ENCODE measurements at regions not wholly inside any gene's neighbourhood (a gene's known extent, or its start where the extent isn't known, plus 50 kb on each side); places are given as distances from the start of the nearest gene placed in this dataset.

GRCh38 chr5:68436686-68437520 is 221.3 kb downstream of the PIK3R1 start:
- Histone ChIP-seq H2AFZ (ENCODE audit: low read depth) (no peak overlapping the region), H3F3A (replicated peaks; ENCODE audit: insufficient read depth) (peaks cover 4% of the 10 kb centered on the region), H3K36me3 (replicated peaks in 1 of 2; ENCODE audit: control insufficient read depth in 1 of 2, insufficient read depth in 2 of 2, low read length in 1 of 2) (no peaks in the 10 kb centered on the region), H3K27ac (ENCODE audit: low read depth in 2 of 2, low read length in 1 of 2) (peak overlapping the region in 1 of 2 experiments; percentile 86; a peak in 2 of 4 replicates), H3K9me3 (no peaks in the 10 kb centered on the region), H3K9ac (no peak overlapping the region), H3K27me3 (ENCODE audit: insufficient read depth) (no peaks in the 10 kb centered on the region), H3K79me2 (ENCODE audit: insufficient read depth) (no peaks in the 10 kb centered on the region), H3K4me2 (no peak overlapping the region), H3K9me2 (no peaks in the 10 kb centered on the region), H3K4me1 (ENCODE audit: control insufficient read depth in 1 of 2, insufficient read depth in 2 of 2, low read depth in 1 of 2, low read length in 1 of 2) (peaks cover 0 to 31% of the 10 kb centered on the region in 2 experiments; a peak in 2 of 4 replicates), H3K4me3 (ENCODE audit: low read depth in 2 of 2, low read length in 1 of 2) (no peak overlapping the region), H4K20me1 (ENCODE audit: insufficient read depth) (no peaks in the 10 kb centered on the region)
- POLR2A ChIA-PET = interaction anchor here (1.1 kb wide), 1 partner anchor 147 kb away, joined by 7 read pairs; no protein-coding TSS in a partner anchor
- 10% methylated on average over 2 of the region's 3 CpGs for WGBS (ENCODE audit: low lambda C conversion rate)
- DNase-seq = peak; percentile 83
- CTCF ChIA-PET = interaction anchor here (0.6 to 1.8 kb wide), 4 partner anchors 11 to 786 kb away, joined by 3 to 7 read pairs (median 4); no protein-coding TSS in a partner anchor
- TF ChIP-seq RFX5 (IDR thresholded peaks at IDR 0.05; ENCODE audit: low read length) (no peak), MXI1 (IDR thresholded peaks at IDR 0.05; ENCODE audit: low read depth, low read length) (peak; percentile 73; the same call in 1 of the 2 replicates), GABPA (IDR thresholded peaks at IDR 0.05; ENCODE audit: low read depth) (no peak), RXRA (IDR thresholded peaks at IDR 0.05; ENCODE audit: borderline replicate concordance, low read depth) (no peak), FOSL2 (IDR thresholded peaks at IDR 0.05; ENCODE audit: borderline replicate concordance, low read depth) (no peak), JUND (IDR thresholded peaks at IDR 0.05) (no peak), CTCF (IDR thresholded peaks at IDR 0.05) (no peak), SMC3 (IDR thresholded peaks at IDR 0.05; ENCODE audit: low read depth, low read length) (no peak), MEF2A (IDR thresholded peaks at IDR 0.05; ENCODE audit: borderline replicate concordance, low read depth) (no peak), GATA2 (CRISPR knock-in tag; IDR thresholded peaks at IDR 0.05) (peak; percentile 98), IRF3 (IDR thresholded peaks at IDR 0.05; ENCODE audit: low read depth, low read length) (no peak), FOXM1 (IDR thresholded peaks at IDR 0.05; ENCODE audit: low read depth) (no peak), NFIC (IDR thresholded peaks at IDR 0.05; ENCODE audit: borderline replicate concordance) (peak; percentile 22; the same call in 1 of the 2 replicates), USF2 (IDR thresholded peaks at IDR 0.05; ENCODE audit: borderline replicate concordance, low read depth, low read length) (no peak), MAX (IDR thresholded peaks at IDR 0.05; ENCODE audit: low read depth) (no peak), ELF1 (IDR thresholded peaks at IDR 0.05) (no peak), EZH2phosphoT487 (IDR thresholded peaks at IDR 0.05; ENCODE audit: borderline replicate concordance, low read depth) (no peak), TEAD4 (IDR thresholded peaks at IDR 0.05; ENCODE audit: borderline replicate concordance, insufficient read depth) (no peak), USF1 (IDR thresholded peaks at IDR 0.05; ENCODE audit: borderline replicate concordance, low read depth) (no peak), ZBTB33 (IDR thresholded peaks at IDR 0.05; ENCODE audit: borderline replicate concordance, low read depth) (no peak), CHD2 (IDR thresholded peaks at IDR 0.05; ENCODE audit: low read length, partially characterized antibody) (no peak), NRF1 (IDR thresholded peaks at IDR 0.05; ENCODE audit: low read depth, low read length) (no peak), RAD21 (IDR thresholded peaks at IDR 0.05; ENCODE audit: low read length) (peak; percentile 23), SIN3A (IDR thresholded peaks at IDR 0.05; ENCODE audit: borderline replicate concordance, low read depth, low read length) (no peak), POLR2AphosphoS5 (IDR thresholded peaks at IDR 0.05; ENCODE audit: low read depth, low read length) (no peak), EP300 (IDR thresholded peaks at IDR 0.05; ENCODE audit: borderline replicate concordance in 1 of 2, low read depth in 1 of 2, low read length in 1 of 2) (peak in 1 of 2 experiments; percentile 93; a peak in 2 of 4 replicates), FOXJ3 (CRISPR knock-in tag; IDR thresholded peaks at IDR 0.05) (peak; percentile 72; the same call in 1 of the 2 replicates)
